Neutrophil (primary cell): ENCODE measurements at regions not wholly inside any gene's neighbourhood (a gene's known extent, or its start where the extent isn't known, plus 50 kb on each side); places are given as distances from the start of the nearest gene placed in this dataset.
A peak's percentile ranks its signal among the peaks of the same experiment; 100 is the strongest.

Experiments used
- H3K27ac ChIP-seq: fragments of 200-600 bp; sonication (generic); 2 replicates; pipeline ENCODE4 v1.5.1; 2016; ENCODE audit warnings: mild to moderate bottlenecking, moderate library complexity
- H3K27me3 ChIP-seq: fragments of 200-600 bp; sonication (generic); 2 replicates; pipeline ENCODE4 v1.6.0; 2016; ENCODE audit warnings: mild to moderate bottlenecking
- H3K36me3 ChIP-seq: fragments of 200-600 bp; sonication (generic); 2 replicates; pipeline ENCODE4 v1.5.1; 2017
- H3K4me1 ChIP-seq, 2 experiments: fragments of 200-600 bp in 1 of 2; sonication (generic) in 1 of 2; 1 replicate in 1 of 2; 2 replicates in 1 of 2; pipeline versions ENCODE4 v1.5.1 to v1.6.1; 2013 to 2016; ENCODE audit warnings: low read depth in 1 of 2, low read length in 1 of 2, mild to moderate bottlenecking in 1 of 2, moderate library complexity in 1 of 2; ENCODE audit not compliant: control insufficient read depth in 1 of 2, insufficient read depth in 1 of 2
- H3K4me3 ChIP-seq, 2 experiments: fragments of 200-600 bp in 1 of 2; sonication (generic) in 1 of 2; 1 replicate in 1 of 2; 2 replicates in 1 of 2; pipeline ENCODE4 v1.5.1; 2013 to 2016; ENCODE audit warnings: low read depth in 1 of 2, low read length in 1 of 2, mild to moderate bottlenecking in 1 of 2, moderate library complexity in 1 of 2
- H3K9me3 ChIP-seq: fragments of 200-600 bp; sonication (generic); 2 replicates; pipeline ENCODE4 v1.5.1; 2016
- CTCF ChIP-seq: fragments of 200-600 bp; sonication (generic); IDR thresholded peaks from 2 replicates; pipeline ENCODE4 v1.5.1; 2016; ENCODE audit warnings: antibody characterized with exemption

GRCh38 chr16:72665701-72666100, 382.2 kb downstream of the ZFHX3 start:
- Histone ChIP-seq H3K4me1 (peaks cover 16 to 17% of the 10 kb centered on the region in 2 experiments), H3K36me3 (no peaks in the 10 kb centered on the region), H3K4me3 (peak overlapping the region; percentile 78 to 82), H3K9me3 (no peaks in the 10 kb centered on the region), H3K27ac (no peak overlapping the region), H3K27me3 (no peaks in the 10 kb centered on the region)
- TF ChIP-seq CTCF = no peak

GRCh38 chr16:72664509-72665408, 383.2 kb downstream of the ZFHX3 start:
- H3K4me3 ChIP-seq = peak overlapping the region; percentile 78 to 82
- no peaks in the 10 kb centered on the region for H3K9me3 ChIP-seq
- no peaks in the 10 kb centered on the region for H3K27me3 ChIP-seq
- H3K27ac ChIP-seq = peak overlapping the region; percentile 53
- no peak for TF ChIP-seq CTCF
- peaks cover 16 to 17% of the 10 kb centered on the region in 2 experiments for H3K4me1 ChIP-seq
- H3K36me3 ChIP-seq = no peaks in the 10 kb centered on the region

GRCh38 chr16:72664056-72664508, 383.8 kb downstream of the ZFHX3 start:
- H3K4me3 ChIP-seq = peak overlapping the region; percentile 78 to 82

GRCh38 chr16:72658888-72659717, 388.8 kb downstream of the ZFHX3 start:
- Histone ChIP-seq H3K9me3 (no peaks in the 10 kb centered on the region), H3K27me3 (no peaks in the 10 kb centered on the region), H3K4me1 (peaks cover 4 to 7% of the 10 kb centered on the region in 2 experiments), H3K27ac (no peak overlapping the region), H3K36me3 (no peaks in the 10 kb centered on the region), H3K4me3 (no peak overlapping the region)
- TF ChIP-seq CTCF = no peak

More at GRCh38 chr16:72664056-72664508, 383.8 kb downstream of the ZFHX3 start:
- H3K27ac ChIP-seq = no peak overlapping the region
- H3K27me3 ChIP-seq = no peaks in the 10 kb centered on the region
- peaks cover 16 to 17% of the 10 kb centered on the region in 2 experiments for H3K4me1 ChIP-seq
- H3K36me3 ChIP-seq = no peaks in the 10 kb centered on the region
- no peaks in the 10 kb centered on the region for H3K9me3 ChIP-seq
- TF ChIP-seq CTCF = no peak

- H3K4me3 ChIP-seq = no peak overlapping the region
- H3K27me3 ChIP-seq = no peaks in the 10 kb centered on the region
- no peak for TF ChIP-seq CTCF
- no peak overlapping the region for H3K27ac ChIP-seq
- H3K4me1 ChIP-seq = no peaks in the 10 kb centered on the region
- H3K9me3 ChIP-seq = no peaks in the 10 kb centered on the region
- no peaks in the 10 kb centered on the region for H3K36me3 ChIP-seq
Observed at GRCh38 chr16:72657791-72658190, 390.1 kb downstream of the ZFHX3 start.
